OCI-LY7 (cell line): ENCODE measurements at regions not wholly inside any gene's neighbourhood (a gene's known extent, or its start where the extent isn't known, plus 50 kb on each side); places are given as distances from the start of the nearest gene placed in this dataset.
"Not testable (repeated sequence)": the region's sequence is repeated elsewhere in the genome, so short reads cannot be mapped to it uniquely, and the experiment has no call there.

Experiments
- EZH2phosphoT487 ChIP-seq: fragments of 200-600 bp; sonication (generic); IDR thresholded peaks from 2 replicates; pipeline ENCODE4 v1.6.1; 2018; ENCODE audit warnings: low read depth, borderline replicate concordance, mild to moderate bottlenecking, mixed run types, antibody characterized with exemption, low read length, moderate library complexity, mixed read lengths
- TF ChIP-seq, protein P1 (sequence below): fragments of 200-600 bp; sonication (generic); conservative IDR thresholded peaks from 2 replicates; pipeline ENCODE4 v1.5.1; 2014; ENCODE audit warnings: mild to moderate bottlenecking, antibody characterized with exemption, low read length, moderate library complexity, mixed read lengths

DNA sequence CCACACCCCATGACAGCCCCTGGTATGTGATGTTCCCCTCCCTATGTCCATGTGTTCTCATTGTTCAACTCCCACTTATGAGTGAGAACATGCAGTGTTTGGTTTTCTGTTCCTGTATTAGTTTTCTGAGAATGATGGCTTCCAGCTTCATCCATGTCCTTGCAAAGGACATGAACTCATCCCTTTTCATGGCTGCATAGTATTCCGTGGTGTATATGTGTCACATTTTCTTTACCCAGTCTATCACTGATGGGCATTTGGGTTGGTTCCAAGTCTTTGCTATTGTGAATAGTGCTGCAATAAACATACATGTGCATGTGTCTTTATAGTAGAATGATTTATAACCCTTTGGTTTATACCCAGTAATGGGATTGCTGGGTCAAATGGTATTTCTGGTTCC, 1665.5 kb downstream of the REEP3 start:
- TF ChIP-seq, protein P1, sequence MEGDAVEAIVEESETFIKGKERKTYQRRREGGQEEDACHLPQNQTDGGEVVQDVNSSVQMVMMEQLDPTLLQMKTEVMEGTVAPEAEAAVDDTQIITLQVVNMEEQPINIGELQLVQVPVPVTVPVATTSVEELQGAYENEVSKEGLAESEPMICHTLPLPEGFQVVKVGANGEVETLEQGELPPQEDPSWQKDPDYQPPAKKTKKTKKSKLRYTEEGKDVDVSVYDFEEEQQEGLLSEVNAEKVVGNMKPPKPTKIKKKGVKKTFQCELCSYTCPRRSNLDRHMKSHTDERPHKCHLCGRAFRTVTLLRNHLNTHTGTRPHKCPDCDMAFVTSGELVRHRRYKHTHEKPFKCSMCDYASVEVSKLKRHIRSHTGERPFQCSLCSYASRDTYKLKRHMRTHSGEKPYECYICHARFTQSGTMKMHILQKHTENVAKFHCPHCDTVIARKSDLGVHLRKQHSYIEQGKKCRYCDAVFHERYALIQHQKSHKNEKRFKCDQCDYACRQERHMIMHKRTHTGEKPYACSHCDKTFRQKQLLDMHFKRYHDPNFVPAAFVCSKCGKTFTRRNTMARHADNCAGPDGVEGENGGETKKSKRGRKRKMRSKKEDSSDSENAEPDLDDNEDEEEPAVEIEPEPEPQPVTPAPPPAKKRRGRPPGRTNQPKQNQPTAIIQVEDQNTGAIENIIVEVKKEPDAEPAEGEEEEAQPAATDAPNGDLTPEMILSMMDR: not testable (repeated sequence)
- TF ChIP-seq EZH2phosphoT487: not testable (repeated sequence)
